GM19328 (cell line): ENCODE measurements at regions not wholly inside any gene's neighbourhood (a gene's known extent, or its start where the extent isn't known, plus 50 kb on each side); places are given as distances from the start of the nearest gene placed in this dataset.
"Not testable (repeated sequence)": the region's sequence is repeated elsewhere in the genome, so short reads cannot be mapped to it uniquely, and the experiment has no call there.

Experiments
- ATAC-seq: cut with Tn5 transposase; IDR thresholded peaks from one replicate; pipeline ENCODE4 v1.9.1; 2021; ENCODE audit warnings: mild to moderate bottlenecking, moderate library complexity; ENCODE audit not compliant: unreplicated experiment

GRCh38 chr7:92976931-92977330, 140.6 kb upstream of the CDK6 start:
- no peak for ATAC-seq

- no peak for ATAC-seq
These were observed 137.6 kb upstream of the CDK6 start for GRCh38 chr7:92973974-92974373.

- ATAC-seq = no peak
These were observed 136.9 kb upstream of the CDK6 start for GRCh38 chr7:92973293-92973731.

DNA sequence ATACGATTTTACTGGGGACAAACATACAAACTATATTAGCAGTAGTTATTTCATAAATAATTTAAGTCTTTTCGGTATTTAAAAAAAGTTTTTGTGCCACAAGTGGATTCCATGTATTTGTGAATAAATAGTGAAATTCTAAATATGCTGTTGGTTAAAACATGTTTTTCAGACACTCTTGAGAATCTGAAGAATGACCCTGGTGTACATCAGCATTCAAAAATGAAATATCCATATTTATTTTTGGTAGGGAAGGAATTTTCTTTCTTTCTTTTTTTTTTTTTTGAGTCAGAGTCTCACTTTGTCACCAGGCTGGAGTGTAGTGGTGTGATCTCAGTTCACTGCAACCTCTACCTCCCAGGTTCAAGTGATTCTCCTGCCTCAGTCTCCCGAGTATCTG, 136.1 kb upstream of the CDK6 start:
- no peak for ATAC-seq

DNA sequence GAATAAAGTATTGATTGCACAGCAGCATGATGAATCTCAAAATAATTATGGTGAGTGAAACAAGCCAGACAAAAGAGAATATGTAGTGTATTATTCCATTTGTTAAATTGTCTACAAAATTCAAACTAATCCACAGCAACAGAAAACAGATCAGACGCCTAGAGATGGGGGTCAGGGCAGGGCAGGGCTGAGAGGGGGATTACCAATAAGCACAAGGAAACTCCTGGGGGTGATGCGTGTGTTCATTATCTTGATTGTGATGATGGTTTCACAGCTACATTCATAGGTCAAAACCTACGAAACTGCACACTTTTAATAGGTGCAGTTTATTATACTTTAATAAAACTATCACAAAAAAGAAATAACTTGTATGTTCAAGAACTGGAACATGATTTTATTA, 132.7 kb upstream of the CDK6 start:
- no peak for ATAC-seq

DNA sequence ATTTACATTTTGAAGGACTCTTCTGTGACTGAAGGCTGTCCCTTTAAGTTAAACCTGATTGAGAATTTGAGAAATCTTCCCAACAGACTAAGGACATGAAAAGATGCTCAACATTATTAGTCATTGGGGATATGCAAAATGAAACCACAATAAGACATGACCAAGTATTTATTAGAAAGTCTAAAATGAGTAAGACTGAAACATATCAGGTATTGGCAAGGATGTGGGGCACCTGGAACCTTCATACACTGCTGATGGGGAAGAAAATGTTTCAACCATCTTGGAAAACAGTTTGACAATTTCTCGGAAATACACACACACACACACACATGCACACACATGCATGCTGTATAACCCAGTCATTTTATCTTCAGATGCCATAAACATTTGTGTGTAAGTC, 132.1 kb upstream of the CDK6 start:
- ATAC-seq = no peak

GRCh38 chr7:92967238-92967637, 130.9 kb upstream of the CDK6 start:
- ATAC-seq = no peak

DNA sequence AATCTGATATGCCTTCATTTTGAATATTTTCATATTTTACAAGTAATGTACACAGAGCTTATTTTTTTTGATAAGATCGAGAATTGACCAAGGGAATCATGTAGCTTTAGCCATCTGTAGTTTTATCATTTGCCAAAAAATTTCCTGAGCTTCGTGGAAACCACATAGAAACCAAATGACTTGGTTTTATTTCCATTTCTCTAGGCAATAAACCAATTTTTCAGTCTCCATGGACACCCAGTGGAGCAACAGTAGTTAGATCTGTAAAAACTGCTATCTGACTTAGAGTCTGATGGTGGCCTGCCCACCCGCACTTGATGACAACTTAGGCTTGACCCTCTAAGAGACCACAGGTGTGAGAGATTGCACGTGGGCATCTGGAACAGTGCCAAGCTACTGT, 127.8 kb upstream of the CDK6 start:
- no peak for ATAC-seq

GRCh38 chr7:92963566-92963965, 127.2 kb upstream of the CDK6 start:
- ATAC-seq = no peak

- no peak for ATAC-seq
These were observed 125.6 kb upstream of the CDK6 start for GRCh38 chr7:92961961-92962360.

- no peak for ATAC-seq
These were observed 120.2 kb upstream of the CDK6 start for GRCh38 chr7:92956575-92956974.

- ATAC-seq = no peak
These were observed 118.7 kb upstream of the CDK6 start for GRCh38 chr7:92955081-92955480.

- no peak for ATAC-seq
These were observed 117.3 kb upstream of the CDK6 start for GRCh38 chr7:92953657-92954056.

DNA sequence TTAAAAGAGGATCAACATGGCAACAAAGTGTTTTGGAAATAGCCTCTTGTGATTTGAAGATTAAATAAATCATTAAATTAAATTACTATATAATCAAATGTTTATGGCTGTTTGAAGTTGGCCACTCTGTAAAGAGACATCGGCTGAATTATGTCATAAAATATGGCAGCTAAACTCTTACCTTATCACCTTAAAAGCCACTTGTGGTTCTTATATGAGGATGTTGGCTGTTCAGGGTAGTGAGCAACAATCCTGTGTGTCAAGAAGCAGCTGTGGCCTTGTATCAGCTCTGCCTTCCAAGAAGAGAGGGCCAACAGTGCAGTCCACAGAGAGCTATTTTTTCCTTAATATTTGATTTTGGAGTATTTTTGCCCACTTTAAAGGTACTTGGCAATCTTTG, 113.4 kb upstream of the CDK6 start:
- no peak for ATAC-seq

GRCh38 chr7:92945840-92946239, 109.5 kb upstream of the CDK6 start:
- no peak for ATAC-seq

GRCh38 chr7:92944633-92945032, 108.3 kb upstream of the CDK6 start:
- no peak for ATAC-seq

- not testable (repeated sequence) for ATAC-seq
These were observed 106.3 kb upstream of the CDK6 start for GRCh38 chr7:92942706-92943105.

- no peak for ATAC-seq
These were observed 103.4 kb upstream of the CDK6 start for GRCh38 chr7:92939666-92940360.

DNA sequence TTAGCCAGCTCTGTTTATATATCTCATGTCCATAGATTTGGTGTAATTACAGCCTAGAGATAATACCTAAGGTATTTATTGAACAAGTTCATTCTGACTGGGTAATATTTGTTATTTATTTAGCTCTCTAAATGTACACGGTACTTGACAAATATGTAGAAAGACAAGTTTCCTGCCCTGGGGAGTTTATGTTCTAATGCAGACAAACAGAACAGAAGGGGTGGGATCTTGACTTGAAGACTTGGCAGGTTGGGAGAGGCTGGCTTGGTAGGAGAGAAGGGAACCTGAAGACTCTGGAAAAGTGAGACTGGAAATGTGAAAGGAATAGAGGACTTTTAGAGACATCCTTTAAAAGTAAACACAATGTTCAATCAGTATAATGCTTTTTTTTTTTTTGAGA, 97.7 kb upstream of the CDK6 start:
- no peak for ATAC-seq

DNA sequence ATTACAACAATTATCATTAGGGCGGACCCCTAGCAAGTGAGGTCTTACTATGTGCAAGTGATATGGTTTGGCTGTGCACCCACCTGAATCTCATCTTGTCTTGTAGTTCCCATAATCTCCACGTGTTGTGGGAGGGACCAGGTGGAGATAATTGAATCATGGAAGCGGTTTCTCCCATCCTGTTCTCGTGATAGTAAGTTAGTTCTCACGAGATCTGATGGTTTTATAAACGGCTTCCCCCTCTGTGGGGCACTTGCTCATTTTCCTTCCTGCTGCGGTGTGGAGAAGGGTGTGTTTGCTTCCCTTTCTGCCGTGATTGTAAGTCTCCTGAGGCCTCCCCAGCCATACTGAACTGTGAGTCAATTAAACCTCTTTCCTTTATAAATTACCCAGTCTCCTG, 96.1 kb upstream of the CDK6 start:
- ATAC-seq = no peak

DNA sequence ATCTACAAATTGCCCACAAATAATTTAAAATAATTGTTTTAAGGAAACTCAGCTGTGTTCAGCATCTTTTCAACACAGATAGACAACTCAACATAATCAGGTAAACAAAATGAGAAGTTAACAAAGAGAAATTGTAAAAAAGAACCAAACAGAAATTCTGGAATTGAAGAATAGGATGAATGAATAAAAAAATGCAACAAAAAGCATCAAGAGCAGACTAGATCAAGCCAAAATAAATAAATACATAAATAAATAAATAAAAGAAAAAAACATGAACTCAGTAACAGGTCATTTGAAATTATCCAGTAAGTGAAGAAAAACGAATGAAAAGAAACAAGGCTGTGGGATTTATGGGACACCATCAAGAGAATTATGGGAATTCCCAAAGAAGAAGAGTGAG, 94.0 kb upstream of the CDK6 start:
- no peak for ATAC-seq

DNA sequence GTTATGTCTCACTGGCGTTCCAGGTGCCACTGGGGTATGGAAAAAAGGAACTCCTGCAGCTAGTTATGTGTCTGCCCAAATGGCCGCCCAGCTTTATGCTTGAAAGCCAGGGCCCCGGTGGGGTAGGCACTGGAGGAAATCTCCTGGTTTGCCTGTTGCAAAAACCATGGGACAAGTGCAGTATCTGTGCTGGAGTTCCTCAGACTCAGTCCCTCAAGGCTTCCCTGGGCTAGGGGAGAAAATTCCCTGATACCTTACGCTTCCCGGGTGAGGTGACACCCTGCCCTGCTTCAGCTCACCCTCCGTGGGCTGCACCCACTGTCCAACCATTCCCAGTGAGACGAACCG, 90.3 kb upstream of the CDK6 start:
- ATAC-seq = no peak

DNA sequence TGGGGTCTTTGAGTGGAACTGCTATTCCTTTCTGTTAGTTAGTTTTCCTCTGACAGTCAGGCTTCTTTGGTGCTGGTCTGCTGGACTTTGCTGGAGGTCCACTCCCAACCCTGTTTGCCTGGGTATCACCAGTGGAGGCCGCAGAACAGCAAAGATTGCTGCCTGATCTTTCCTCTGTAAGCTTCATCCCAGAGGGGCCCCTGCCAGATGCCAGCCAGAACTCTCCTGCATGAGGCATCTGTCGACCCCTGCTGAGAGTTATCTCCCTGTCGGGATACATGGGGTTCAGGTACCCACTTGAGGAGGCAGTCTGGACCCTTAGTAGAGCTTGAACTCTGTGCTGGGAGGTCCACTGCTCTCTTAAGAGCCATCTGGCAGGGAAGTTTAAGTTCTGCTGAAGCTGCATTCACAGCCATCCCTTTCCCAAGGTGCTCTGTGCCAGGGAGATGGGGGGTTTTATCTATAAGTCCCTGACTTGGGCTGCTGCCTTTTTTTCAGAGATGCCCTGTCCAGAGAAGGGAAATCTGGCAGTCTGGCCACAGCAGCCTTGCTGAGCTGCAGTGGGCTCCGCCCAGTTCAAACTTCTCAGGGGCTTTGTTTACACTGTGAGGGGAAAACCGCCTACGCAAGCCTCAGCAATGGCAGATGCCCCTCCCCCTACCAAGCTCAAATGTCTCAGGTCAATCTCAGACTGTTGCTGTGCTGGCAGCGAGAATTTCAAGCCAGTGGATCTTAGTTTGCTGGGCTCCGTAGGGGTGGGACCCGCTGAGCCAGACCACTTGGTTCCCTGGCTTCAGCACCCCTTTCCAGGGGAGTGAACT, 89.7 kb upstream of the CDK6 start:
- ATAC-seq = no peak
